ENCODE measurements at regions not wholly inside any gene's neighbourhood (a gene's known extent, or its start where the extent isn't known, plus 50 kb on each side); places are given as distances from the start of the nearest gene placed in this dataset.

DNA sequence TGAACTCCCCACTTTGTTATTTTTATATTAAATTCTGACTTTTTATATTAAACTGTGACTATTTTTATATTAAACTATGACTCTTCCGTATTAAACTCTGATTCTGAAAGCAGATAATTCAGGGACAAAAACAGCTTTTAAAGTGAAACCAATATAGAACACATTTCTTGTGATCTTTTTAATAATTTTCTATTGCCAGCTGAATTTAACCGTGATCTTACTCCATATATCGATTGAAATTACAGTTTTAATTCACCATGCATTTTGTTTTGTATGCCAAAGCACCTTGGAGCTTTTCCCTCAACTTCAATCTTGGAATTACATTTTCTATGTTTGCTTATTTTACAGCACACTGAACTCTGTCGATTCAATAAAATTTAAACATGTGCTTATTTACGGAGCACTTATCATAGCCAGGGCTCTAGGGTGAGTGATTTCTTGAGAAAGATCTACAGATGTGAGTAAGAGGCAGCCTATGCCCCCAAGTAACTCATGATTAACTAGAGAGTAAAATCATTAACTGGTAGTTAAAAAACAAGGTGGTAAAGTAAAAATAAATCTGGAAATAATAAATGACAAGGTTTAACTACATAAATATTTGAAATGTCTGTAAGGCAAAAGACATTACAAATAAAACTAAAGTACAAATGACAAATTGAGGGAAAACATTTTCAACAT, 72.9 kb upstream of the ALDH1B1 start:
- no peak for TF ChIP-seq EZH2 (IDR thresholded peaks at IDR 0.05; ENCODE audit: low read length, missing control alignments)
- TF ChIP-seq, protein P1, sequence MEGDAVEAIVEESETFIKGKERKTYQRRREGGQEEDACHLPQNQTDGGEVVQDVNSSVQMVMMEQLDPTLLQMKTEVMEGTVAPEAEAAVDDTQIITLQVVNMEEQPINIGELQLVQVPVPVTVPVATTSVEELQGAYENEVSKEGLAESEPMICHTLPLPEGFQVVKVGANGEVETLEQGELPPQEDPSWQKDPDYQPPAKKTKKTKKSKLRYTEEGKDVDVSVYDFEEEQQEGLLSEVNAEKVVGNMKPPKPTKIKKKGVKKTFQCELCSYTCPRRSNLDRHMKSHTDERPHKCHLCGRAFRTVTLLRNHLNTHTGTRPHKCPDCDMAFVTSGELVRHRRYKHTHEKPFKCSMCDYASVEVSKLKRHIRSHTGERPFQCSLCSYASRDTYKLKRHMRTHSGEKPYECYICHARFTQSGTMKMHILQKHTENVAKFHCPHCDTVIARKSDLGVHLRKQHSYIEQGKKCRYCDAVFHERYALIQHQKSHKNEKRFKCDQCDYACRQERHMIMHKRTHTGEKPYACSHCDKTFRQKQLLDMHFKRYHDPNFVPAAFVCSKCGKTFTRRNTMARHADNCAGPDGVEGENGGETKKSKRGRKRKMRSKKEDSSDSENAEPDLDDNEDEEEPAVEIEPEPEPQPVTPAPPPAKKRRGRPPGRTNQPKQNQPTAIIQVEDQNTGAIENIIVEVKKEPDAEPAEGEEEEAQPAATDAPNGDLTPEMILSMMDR (conservative IDR thresholded peaks at IDR 0.05 in 1 of 2, IDR thresholded peaks at IDR 0.05 in 1 of 2; ENCODE audit: low read depth in 1 of 2, low read length in 2 of 2), result no peak
